Heart right ventricle (tissue), 16 donors: ENCODE measurements at regions not wholly inside any gene's neighbourhood (a gene's known extent, or its start where the extent isn't known, plus 50 kb on each side); places are given as distances from the start of the nearest gene placed in this dataset.

ENCODE experiments used
- ATAC-seq, 8 donors: fragments of 200-7000 bp; cut with Tn5 transposase; one replicate each; pipeline ENCODE4 v1.9.1; 2020; ENCODE audit warnings: mild to moderate bottlenecking in 8 of 8, moderate library complexity in 8 of 8, moderate number of reproducible peaks in 1 of 8
- DNase-seq, 2 donors: peaks; one replicate each; pipeline ENCODE4 v3.0.0-alpha.2; 2020
- H3K27ac ChIP-seq, 10 donors: fragments of 200-600 bp; sonication (generic) in 2 of 10; one replicate each; pipeline versions ENCODE4 v1.5.0 to v1.8.0; 2020 to 2022; ENCODE audit warnings: mild to moderate bottlenecking in 3 of 10
- H3K27me3 ChIP-seq, 7 donors: fragments of 200-600 bp; one replicate each; pipeline ENCODE4 v1.8.0; 2021 to 2022; ENCODE audit warnings: mild to moderate bottlenecking in 2 of 7
- H3K36me3 ChIP-seq, 9 donors: fragments of 200-600 bp; sonication (generic) in 1 of 9; one replicate each; pipeline versions ENCODE4 v1.5.0 to v1.8.0; 2020 to 2022; ENCODE audit warnings: mild to moderate bottlenecking in 2 of 9
- H3K4me1 ChIP-seq, 9 donors: fragments of 200-600 bp; sonication (generic) in 1 of 9; one replicate each; pipeline versions ENCODE4 v1.5.0 to v1.8.0; 2020 to 2022; ENCODE audit warnings: mild to moderate bottlenecking in 4 of 9
- H3K4me3 ChIP-seq, 10 donors: fragments of 200-600 bp; sonication (generic) in 2 of 10; one replicate each; pipeline versions ENCODE4 v1.5.0 to v1.8.0; 2020 to 2022; ENCODE audit warnings: mild to moderate bottlenecking in 7 of 10, moderate library complexity in 2 of 10
- H3K9me3 ChIP-seq, 11 donors: fragments of 200-600 bp in 10 of 11; sonication (generic) in 2 of 11; one replicate each; pipeline versions ENCODE4 v1.5.0 to v1.8.0; 2013 to 2022; ENCODE audit warnings: mild to moderate bottlenecking in 2 of 11, control low read depth in 1 of 11, moderate library complexity in 1 of 11
- CTCF ChIP-seq, 9 donors: fragments of 200-600 bp; sonication (generic) in 2 of 9; IDR thresholded peaks; one replicate each; pipeline versions ENCODE4 v1.5.0 to v1.8.0; 2021 to 2022; ENCODE audit warnings: antibody characterized with exemption in 9 of 9, mild to moderate bottlenecking in 5 of 9, moderate library complexity in 1 of 9
- WGBS, 2 donors: extraction: QIAGEN DNeasy Blood & Tissue Kit; methylation state at CpG; one replicate each; pipeline ENCODE4 v1.1.7; 2013; ENCODE audit warnings: inconsistent platforms in 1 of 2; 5-methylcytosine and 5-hydroxymethylcytosine counted together
- intact Hi-C, 10 donors: fragments of 100-400 bp; cut with DNase I; formaldehyde crosslinking; loops; one replicate each; pipeline versions ENCODE4 v1.11.1 to v1.14.2; 2022
- donor health status: Arrhythmogenic right ventricular cardiomyopathy.
- donor health status: ischemic (EF 13 %, LVEDD 7.1; RV severe dilation, severe dysfunction).
- donor health status: healthy with polysubstance abuse.
- donor health status: DM: no; HTN: yes; CAD: no.
- donor health status: DM: no; HTN: no; CAD: no.
- donor health status: ischemic (EF 25% LVEDD 6.9; RV normal size, moderate dysfunction).
- donor health status: ischemic (EF 25% LVEDD 5.7; RV mildly dilated, moderate dysfunction).
- donor health status: healthy.
- donor health status: DM: yes; HTN: yes; CAD: no.
- donor health status: Ischemic cardiomyopathy.
- donor health status: ischemic (EF 35%, LVEDD 5.7; RV mildly dilated, moderate dysfunction).
- donor health status: nonischemic (EF 11% LVEDD 7.7; RV severe dilation, severe dysfunction).
- donor health status: DM: yes; HTN: yes; CAD: no.
- donor health status: PGD.
- donor health status: ischemic (EF 29% LVEDD 5.4; RV normal size, mild dysfunction).
- donor health status: nonischemic (EF 23%, LVEDD 6.1; RV moderate dilation, normal function).

- DNase-seq (no peak), ATAC-seq (no peak)
- Histone ChIP-seq H3K4me3 (no peak overlapping the region), H3K4me1 (no peaks in the 10 kb centered on the region), H3K9me3 (peaks cover 0 to 31% (median 0%) of the 10 kb centered on the region in 11 donors), H3K27ac (no peak overlapping the region), H3K36me3 (no peaks in the 10 kb centered on the region), H3K27me3 (no peaks in the 10 kb centered on the region)
- intact Hi-C loops: no loop called here
- no peak for TF ChIP-seq CTCF (IDR thresholded peaks at IDR 0.05)
- WGBS, 2 donors: 72 to 75% methylated on average over 11 of the region's 11 CpGs
These were observed 800.6 kb upstream of the MAP3K7 start for GRCh38 chr6:91387290-91388059.

GRCh38 chr6:91386204-91386603 lies 799.3 kb upstream of the MAP3K7 start:
- DNase-seq (no peak), ATAC-seq (no peak)
- TF ChIP-seq CTCF (IDR thresholded peaks at IDR 0.05): no peak
- H3K36me3 ChIP-seq: no peaks in the 10 kb centered on the region
- H3K27me3 ChIP-seq: no peaks in the 10 kb centered on the region
- H3K9me3 ChIP-seq: peaks cover 0 to 31% (median 0%) of the 10 kb centered on the region in 11 donors
- H3K27ac ChIP-seq: no peak overlapping the region
- no peaks in the 10 kb centered on the region for H3K4me1 ChIP-seq
- H3K4me3 ChIP-seq: no peak overlapping the region
- intact Hi-C loops: no loop called here
- 97 to 98% methylated on average over 1 of the region's 1 CpG for WGBS, 2 donors

GRCh38 chr6:91383207-91383606 lies 796.3 kb upstream of the MAP3K7 start:
- no peaks in the 10 kb centered on the region for H3K36me3 ChIP-seq
- no peak for DNase-seq
- no peak for TF ChIP-seq CTCF (IDR thresholded peaks at IDR 0.05)
- no peak for ATAC-seq
- no peak overlapping the region for H3K4me3 ChIP-seq
- 69 to 76% methylated on average over 3 of the region's 3 CpGs for WGBS, 2 donors
- H3K4me1 ChIP-seq: no peaks in the 10 kb centered on the region
- H3K9me3 ChIP-seq: peaks cover 0 to 11% (median 0%) of the 10 kb centered on the region in 11 donors
- no peak overlapping the region for H3K27ac ChIP-seq
- intact Hi-C loops: no loop called here
- no peaks in the 10 kb centered on the region for H3K27me3 ChIP-seq

GRCh38 chr6:91376686-91377085 lies 789.8 kb upstream of the MAP3K7 start:
- Histone ChIP-seq H3K27me3 (no peaks in the 10 kb centered on the region), H3K4me1 (no peaks in the 10 kb centered on the region), H3K9me3 (no peaks in the 10 kb centered on the region), H3K27ac (no peak overlapping the region), H3K36me3 (no peaks in the 10 kb centered on the region), H3K4me3 (no peak overlapping the region)
- DNase-seq (no peak), ATAC-seq (no peak)
- intact Hi-C loops: no loop called here
- 55 to 60% methylated on average over 4 of the region's 4 CpGs for WGBS, 2 donors
- TF ChIP-seq CTCF (IDR thresholded peaks at IDR 0.05): no peak
